ENCODE measurements at regions not wholly inside any gene's neighbourhood (a gene's known extent, or its start where the extent isn't known, plus 50 kb on each side); places are given as distances from the start of the nearest gene placed in this dataset.

GRCh38 chr12:23185346-23185745 is 560.4 kb downstream of the ETNK1 start:
- Histone ChIP-seq H3K27me3 (ENCODE audit: control insufficient read depth, insufficient read depth, low read length) (no peaks in the 10 kb centered on the region), H3K36me3 (ENCODE audit: control insufficient read depth, insufficient read depth, low read length) (no peaks in the 10 kb centered on the region), H2AFZ (ENCODE audit: low read length) (no peak overlapping the region), H3K4me2 (ENCODE audit: extremely low read depth, insufficient read depth, low read length) (no peak overlapping the region), H3K9ac (ENCODE audit: insufficient read depth, low read length) (no peak overlapping the region), H3K9me3 (ENCODE audit: control insufficient read depth, insufficient read depth, low read depth, low read length) (no peaks in the 10 kb centered on the region), H3K79me2 (ENCODE audit: control insufficient read depth, insufficient read depth, low read length) (no peaks in the 10 kb centered on the region), H4K20me1 (ENCODE audit: control insufficient read depth, extremely low read depth, insufficient read depth, low read length) (no peaks in the 10 kb centered on the region), H3K4me1 (ENCODE audit: control insufficient read depth, extremely low read depth, insufficient read depth, low read length) (no peaks in the 10 kb centered on the region), H3K4me3 (replicated peaks in 1 of 4; ENCODE audit: control extremely low read depth in 1 of 4, insufficient read depth in 1 of 4, low read depth in 3 of 4, low read length in 4 of 4) (no peak overlapping the region), H3K27ac (ENCODE audit: insufficient read depth, low read length) (no peak overlapping the region)
- no peak for DNase-seq (ENCODE audit: low read depth in 2 of 2)
- TF ChIP-seq EZH2 (IDR thresholded peaks at IDR 0.05; ENCODE audit: low read length, missing control alignments), result no peak
- TF ChIP-seq CTCF (conservative IDR thresholded peaks at IDR 0.05 in 1 of 2, IDR thresholded peaks at IDR 0.05 in 1 of 2; ENCODE audit: low read depth in 1 of 2, low read length in 2 of 2), result no peak

- Histone ChIP-seq H3K9me3 (ENCODE audit: control insufficient read depth, insufficient read depth, low read depth, low read length) (no peaks in the 10 kb centered on the region), H2AFZ (ENCODE audit: low read length) (no peak overlapping the region), H3K27me3 (ENCODE audit: control insufficient read depth, insufficient read depth, low read length) (no peaks in the 10 kb centered on the region), H3K79me2 (ENCODE audit: control insufficient read depth, insufficient read depth, low read length) (no peaks in the 10 kb centered on the region), H3K36me3 (ENCODE audit: control insufficient read depth, insufficient read depth, low read length) (no peaks in the 10 kb centered on the region), H3K4me2 (ENCODE audit: extremely low read depth, insufficient read depth, low read length) (no peak overlapping the region), H4K20me1 (ENCODE audit: control insufficient read depth, extremely low read depth, insufficient read depth, low read length) (no peaks in the 10 kb centered on the region), H3K4me1 (ENCODE audit: control insufficient read depth, extremely low read depth, insufficient read depth, low read length) (no peaks in the 10 kb centered on the region), H3K4me3 (replicated peaks in 1 of 4; ENCODE audit: control extremely low read depth in 1 of 4, insufficient read depth in 1 of 4, low read depth in 3 of 4, low read length in 4 of 4) (no peak overlapping the region), H3K9ac (ENCODE audit: insufficient read depth, low read length) (no peak overlapping the region), H3K27ac (ENCODE audit: insufficient read depth, low read length) (no peak overlapping the region)
- TF ChIP-seq CTCF (conservative IDR thresholded peaks at IDR 0.05 in 1 of 2, IDR thresholded peaks at IDR 0.05 in 1 of 2; ENCODE audit: low read depth in 1 of 2, low read length in 2 of 2), result no peak
- TF ChIP-seq EZH2 (IDR thresholded peaks at IDR 0.05; ENCODE audit: low read length, missing control alignments), result no peak
- DNase-seq (ENCODE audit: low read depth in 2 of 2), result no peak
Observed at GRCh38 chr12:23186950-23187349, 562.0 kb downstream of the ETNK1 start.

- DNase-seq (ENCODE audit: low read depth in 2 of 2), result no peak
- no peaks in the 10 kb centered on the region for H3K36me3 ChIP-seq (ENCODE audit: control insufficient read depth, insufficient read depth, low read length)
- H3K9me3 ChIP-seq (ENCODE audit: control insufficient read depth, insufficient read depth, low read depth, low read length), result no peaks in the 10 kb centered on the region
- no peak overlapping the region for H3K27ac ChIP-seq (ENCODE audit: insufficient read depth, low read length)
- no peak overlapping the region for H3K4me3 ChIP-seq (replicated peaks in 1 of 4; ENCODE audit: control extremely low read depth in 1 of 4, insufficient read depth in 1 of 4, low read depth in 3 of 4, low read length in 4 of 4)
- H3K4me2 ChIP-seq (ENCODE audit: extremely low read depth, insufficient read depth, low read length), result no peak overlapping the region
- no peaks in the 10 kb centered on the region for H4K20me1 ChIP-seq (ENCODE audit: control insufficient read depth, extremely low read depth, insufficient read depth, low read length)
- no peaks in the 10 kb centered on the region for H3K27me3 ChIP-seq (ENCODE audit: control insufficient read depth, insufficient read depth, low read length)
- H3K9ac ChIP-seq (ENCODE audit: insufficient read depth, low read length), result no peak overlapping the region
- no peak overlapping the region for H2AFZ ChIP-seq (ENCODE audit: low read length)
- no peaks in the 10 kb centered on the region for H3K79me2 ChIP-seq (ENCODE audit: control insufficient read depth, insufficient read depth, low read length)
- no peak for TF ChIP-seq CTCF (conservative IDR thresholded peaks at IDR 0.05 in 1 of 2, IDR thresholded peaks at IDR 0.05 in 1 of 2; ENCODE audit: low read depth in 1 of 2, low read length in 2 of 2)
- TF ChIP-seq EZH2 (IDR thresholded peaks at IDR 0.05; ENCODE audit: low read length, missing control alignments), result no peak
- H3K4me1 ChIP-seq (ENCODE audit: control insufficient read depth, extremely low read depth, insufficient read depth, low read length), result no peaks in the 10 kb centered on the region
Observed at GRCh38 chr12:23193552-23193951, 568.6 kb downstream of the ETNK1 start.
